Fibroblast of skin of right biceps (primary cell): ENCODE measurements at regions not wholly inside any gene's neighbourhood (a gene's known extent, or its start where the extent isn't known, plus 50 kb on each side); places are given as distances from the start of the nearest gene placed in this dataset.
A peak's percentile ranks its signal among the peaks of the same experiment; 100 is the strongest.

Experiments
- DNase-seq: peaks from one replicate; pipeline ENCODE4 v3.0.0-alpha.2; 2013

DNA sequence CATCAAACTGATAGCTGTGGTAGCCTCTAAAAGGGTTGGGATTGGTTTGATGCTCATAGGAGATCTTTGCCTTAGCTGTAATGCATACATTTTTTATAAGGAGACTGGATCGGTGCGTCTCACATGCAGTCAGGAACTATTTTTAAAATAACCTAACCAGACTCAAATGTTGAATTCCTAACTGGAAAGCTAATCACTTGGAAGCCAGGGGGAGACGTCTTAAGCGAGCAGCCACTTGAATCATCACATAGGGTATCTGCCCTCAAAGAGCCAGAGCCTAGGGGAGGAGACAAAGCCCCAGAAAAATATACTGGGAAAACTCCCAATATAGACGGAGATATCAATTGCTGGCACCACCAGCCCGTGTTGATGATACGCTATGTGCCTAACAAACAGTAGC is 61.7 kb upstream of the PUM1 start:
- peak; percentile 73 for DNase-seq

GRCh38 chr1:31122741-31123140 is 57.2 kb upstream of the PUM1 start:
- DNase-seq, result no peak

GRCh38 chr1:31122101-31122735 is 56.7 kb upstream of the PUM1 start:
- DNase-seq, result no peak

- DNase-seq, result no peak
These were observed 55.3 kb upstream of the PUM1 start for GRCh38 chr1:31120783-31121180.

- no peak for DNase-seq
These were observed 50.5 kb upstream of the PUM1 start for GRCh38 chr1:31116022-31116421.
